CD14-positive monocyte (primary cell): ENCODE measurements at regions not wholly inside any gene's neighbourhood (a gene's known extent, or its start where the extent isn't known, plus 50 kb on each side); places are given as distances from the start of the nearest gene placed in this dataset.
A peak's percentile ranks its signal among the peaks of the same experiment; 100 is the strongest.
"Not testable (repeated sequence)": the region's sequence is repeated elsewhere in the genome, so short reads cannot be mapped to it uniquely, and the experiment has no call there.

Experiments
- DNase-seq, 3 donors: peaks; one replicate each; pipeline ENCODE4 v3.0.0-alpha.2; 2011 to 2022
- H2AFZ ChIP-seq: 2 replicates; pipeline ENCODE4 v1.6.0; 2012; ENCODE audit warnings: mild to moderate bottlenecking, low read depth, low read length, inconsistent platforms; ENCODE audit not compliant: insufficient read depth, poor library complexity, severe bottlenecking
- H3K27ac ChIP-seq, 2 donors: 1 replicate in 1 of 2; 2 replicates in 1 of 2; pipeline ENCODE4 v1.5.1; 2012 to 2013; ENCODE audit warnings: low read length in 2 of 2, control low read depth in 1 of 2, inconsistent platforms in 1 of 2, low read depth in 1 of 2, mild to moderate bottlenecking in 1 of 2
- H3K27me3 ChIP-seq, 2 donors: one replicate each; pipeline versions ENCODE4 v1.6.0 to v1.6.1; 2011 to 2013; ENCODE audit warnings: low read length in 2 of 2; ENCODE audit not compliant: control insufficient read depth in 2 of 2, insufficient read depth in 2 of 2
- H3K36me3 ChIP-seq, 2 donors: replicated peaks in 1 of 2; 1 replicate in 1 of 2; 2 replicates in 1 of 2; pipeline versions ENCODE4 v1.5.1 to v1.6.1; 2012 to 2013; ENCODE audit warnings: low read length in 2 of 2, control low read depth in 1 of 2, inconsistent platforms in 1 of 2, mild to moderate bottlenecking in 1 of 2; ENCODE audit not compliant: insufficient read depth in 2 of 2, control insufficient read depth in 1 of 2
- H3K4me1 ChIP-seq, 2 donors: 1 replicate in 1 of 2; 2 replicates in 1 of 2; pipeline versions ENCODE4 v1.5.1 to v1.6.1; 2012 to 2013; ENCODE audit warnings: low read length in 2 of 2, control low read depth in 1 of 2, inconsistent platforms in 1 of 2, mild to moderate bottlenecking in 1 of 2, moderate library complexity in 1 of 2; ENCODE audit not compliant: insufficient read depth in 2 of 2, control insufficient read depth in 1 of 2
- H3K4me2 ChIP-seq: replicated peaks from 2 replicates; pipeline ENCODE3; 2012; ENCODE audit warnings: low read length, moderate library complexity, mild to moderate bottlenecking; ENCODE audit not compliant: poor library complexity, severe bottlenecking; ENCODE audit errors: extremely low read depth
- H3K4me3 ChIP-seq, 3 experiments: fragments of 200-600 bp in 1 of 3; sonication (generic) in 1 of 3; replicated peaks in 1 of 3; 1 replicate in 2 of 3; 2 replicates in 1 of 3; pipeline ENCODE4 v1.5.1; 2011 to 2013; ENCODE audit warnings: low read length in 3 of 3, mild to moderate bottlenecking in 3 of 3, control low read depth in 2 of 3, low read depth in 2 of 3, inconsistent platforms in 1 of 3, moderate library complexity in 1 of 3
- H3K79me2 ChIP-seq: 2 replicates; pipeline ENCODE4 v1.6.0; 2012; ENCODE audit warnings: mild to moderate bottlenecking, control low read depth, inconsistent platforms, low read length, moderate library complexity; ENCODE audit not compliant: insufficient read depth
- H3K9ac ChIP-seq: 2 replicates; pipeline ENCODE4 v1.6.0; 2017; ENCODE audit warnings: low read length, mild to moderate bottlenecking; ENCODE audit not compliant: insufficient read depth, poor library complexity, severe bottlenecking
- H3K9me3 ChIP-seq, 2 donors: replicated peaks in 1 of 2; 1 replicate in 1 of 2; 2 replicates in 1 of 2; pipeline versions ENCODE4 v1.5.1 to v1.6.1; 2012 to 2013; ENCODE audit warnings: low read length in 2 of 2, control low read depth in 1 of 2; ENCODE audit not compliant: control insufficient read depth in 1 of 2, insufficient read depth in 1 of 2
- H4K20me1 ChIP-seq: 2 replicates; pipeline ENCODE4 v1.6.0; 2012; ENCODE audit warnings: mild to moderate bottlenecking, low read length, control low read depth, moderate library complexity; ENCODE audit not compliant: insufficient read depth
- H3K27ac Mint-ChIP-seq, 7 donors: one replicate each; pipeline ENCODE4 v1.8.0; 2020; ENCODE audit warnings: mild to moderate bottlenecking in 7 of 7, mixed read lengths in 7 of 7, moderate library complexity in 6 of 7, inconsistent platforms in 2 of 7
- H3K27me3 Mint-ChIP-seq, 3 donors: one replicate each; pipeline ENCODE4 v1.8.0; 2021 to 2022; ENCODE audit warnings: low read depth in 3 of 3, mild to moderate bottlenecking in 3 of 3, mixed read lengths in 3 of 3, moderate library complexity in 3 of 3, inconsistent platforms in 1 of 3
- H3K36me3 Mint-ChIP-seq, 2 donors: one replicate each; pipeline ENCODE4 v1.8.0; 2020; ENCODE audit warnings: mixed read lengths in 2 of 2, inconsistent platforms in 1 of 2, mild to moderate bottlenecking in 1 of 2
- H3K4me1 Mint-ChIP-seq: one replicate; pipeline ENCODE4 v1.8.0; 2020; ENCODE audit warnings: mild to moderate bottlenecking, mixed read lengths
- H3K4me3 Mint-ChIP-seq, 2 donors: one replicate each; pipeline ENCODE4 v1.8.0; 2020; ENCODE audit warnings: mild to moderate bottlenecking in 2 of 2, mixed read lengths in 2 of 2, moderate library complexity in 1 of 2
- H3K9me3 Mint-ChIP-seq, 7 donors: one replicate each; pipeline ENCODE4 v1.8.0; 2020 to 2022; ENCODE audit warnings: mixed read lengths in 7 of 7, mild to moderate bottlenecking in 6 of 7, moderate library complexity in 6 of 7, inconsistent platforms in 2 of 7
- CTCF ChIP-seq: fragments of 200-600 bp; IDR thresholded peaks from one replicate; pipeline ENCODE4 v1.8.0; 2022; ENCODE audit warnings: antibody characterized with exemption, mild to moderate bottlenecking
- WGBS: methylation state at CpG from one replicate; pipeline ENCODE4 v1.1.5; 2013; ENCODE audit warnings: missing lambda C conversion rate; ENCODE audit not compliant: insufficient coverage; 5-methylcytosine and 5-hydroxymethylcytosine counted together
- intact Hi-C, 2 donors: fragments of 100-400 bp; cut with micrococcal nuclease; formaldehyde crosslinking; loops; one replicate each; pipeline versions ENCODE4 v1.15.0 to v1.15.1; 2023

DNA sequence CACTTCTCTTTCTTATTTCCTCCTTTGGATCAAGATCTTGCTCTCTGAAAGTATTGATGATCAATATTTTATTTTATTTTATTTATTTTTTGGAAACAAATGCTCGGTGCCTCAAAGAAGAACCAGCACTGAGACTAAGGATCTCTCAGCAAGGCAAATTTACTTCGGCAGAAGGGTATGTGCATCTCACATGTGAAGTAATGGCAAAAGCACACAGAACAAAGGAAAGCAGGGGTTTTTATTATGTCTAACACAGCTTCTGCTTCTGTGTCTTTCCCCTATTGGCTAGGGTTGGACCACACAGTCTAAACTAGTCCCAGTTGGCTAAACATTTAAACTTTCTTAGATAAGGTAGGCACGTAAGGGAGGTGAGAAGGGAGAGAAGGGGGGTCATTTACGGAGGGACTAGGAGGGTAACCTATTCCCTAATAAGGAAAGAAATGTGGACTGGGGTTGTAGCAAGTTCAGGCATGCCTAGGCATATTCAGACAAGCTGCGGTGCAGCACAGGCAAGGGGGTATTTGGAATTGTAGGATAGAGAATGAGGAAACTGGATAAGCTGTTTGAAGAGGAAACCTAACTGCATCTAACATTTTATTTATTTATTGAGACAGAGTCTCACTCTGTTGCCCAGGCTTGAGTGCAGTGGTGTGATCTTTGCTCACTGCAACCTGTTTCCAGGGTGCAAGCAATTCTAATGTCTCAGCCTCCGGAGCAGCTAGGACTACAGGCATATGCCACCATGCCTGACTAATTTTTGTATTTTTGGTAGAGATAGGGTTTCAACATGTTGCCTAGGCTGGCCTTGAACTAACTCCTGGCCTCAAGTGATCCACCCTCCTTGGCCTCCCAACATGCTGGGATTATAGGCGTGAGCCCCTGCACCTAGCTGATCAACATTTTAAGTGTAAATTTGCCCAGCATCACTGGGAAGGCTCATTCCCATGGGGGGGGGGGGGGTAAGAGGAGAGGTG lies 90.0 kb upstream of the EIF5 start:
- Histone ChIP-seq H3K36me3 (no peaks in the 10 kb centered on the region), H3K79me2 (no peaks in the 10 kb centered on the region), H4K20me1 (no peaks in the 10 kb centered on the region), H3K4me1 (no peaks in the 10 kb centered on the region), H3K4me3 (no peak overlapping the region), H3K9ac (no peak overlapping the region), H3K27ac (no peak overlapping the region), H3K27me3 (peaks cover 3 to 4% of the 10 kb centered on the region in 2 donors), H2AFZ (no peak overlapping the region), H3K4me2 (no peak overlapping the region), H3K9me3 (peaks cover 17 to 27% of the 10 kb centered on the region in 2 donors)
- peaks cover 2 to 35% (median 27%) of the 10 kb centered on the region in 7 donors for H3K9me3 Mint-ChIP-seq
- H3K27me3 Mint-ChIP-seq: peaks cover 18 to 30% (median 29%) of the 10 kb centered on the region in 3 donors
- no peaks in the 10 kb centered on the region for H3K36me3 Mint-ChIP-seq
- intact Hi-C loops: no loop called here
- no peak overlapping the region for H3K4me3 Mint-ChIP-seq
- no peaks in the 10 kb centered on the region for H3K4me1 Mint-ChIP-seq
- peak overlapping the region in 1 of 7 donors; percentile 4 for H3K27ac Mint-ChIP-seq
- DNase-seq: no peak
- no peak for TF ChIP-seq CTCF
- WGBS: 100% methylated on average over 3 of the region's 7 CpGs

DNA sequence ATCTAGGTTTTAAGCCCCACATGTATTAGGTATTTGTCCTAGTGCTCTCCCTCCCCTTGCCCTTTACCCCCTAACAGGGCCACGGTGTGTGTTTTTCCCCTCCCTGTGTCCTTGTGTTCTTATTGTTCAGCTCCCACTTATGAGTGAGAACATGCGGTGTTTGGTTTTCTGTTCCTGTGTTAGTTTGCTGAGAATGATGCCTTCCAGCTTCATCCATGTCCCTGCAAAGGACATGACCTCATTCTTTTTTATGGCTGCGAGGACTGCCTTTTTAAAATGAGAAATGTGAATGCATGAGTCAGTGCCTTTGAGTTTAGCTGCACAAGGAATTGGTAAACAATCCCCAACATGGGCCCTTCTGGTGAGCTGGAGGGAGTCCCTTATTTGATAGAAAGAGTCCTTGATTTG lies 88.4 kb upstream of the EIF5 start:
- H4K20me1 ChIP-seq, DNase-seq, H3K4me2 ChIP-seq, H3K27ac Mint-ChIP-seq, H3K36me3 Mint-ChIP-seq, H3K36me3 ChIP-seq, H3K79me2 ChIP-seq, H3K27me3 ChIP-seq, H3K9ac ChIP-seq, H3K4me3 Mint-ChIP-seq, H2AFZ ChIP-seq, H3K27ac ChIP-seq, H3K4me1 Mint-ChIP-seq, H3K4me3 ChIP-seq, H3K4me1 ChIP-seq, intact Hi-C loops: not testable (repeated sequence)
- no CpG with 5 or more reads among the region's 3 CpGs for WGBS
- H3K9me3 Mint-ChIP-seq: peaks cover 0 to 19% (median 11%) of the 10 kb centered on the region in 7 donors
- peaks cover under 1 to 11% of the 10 kb centered on the region in 2 donors for H3K9me3 ChIP-seq
- H3K27me3 Mint-ChIP-seq: peaks cover 19 to 31% (median 29%) of the 10 kb centered on the region in 3 donors
